MM.1S (cell line): ENCODE measurements at regions not wholly inside any gene's neighbourhood (a gene's known extent, or its start where the extent isn't known, plus 50 kb on each side); places are given as distances from the start of the nearest gene placed in this dataset.

Experiments
- DNase-seq: peaks from one replicate; pipeline ENCODE4 v3.0.0-alpha.2; 2015
- H2AFZ ChIP-seq: fragments of 300-600 bp; sonication (generic); 2 replicates; pipeline ENCODE4 v1.6.0; 2016; ENCODE audit warnings: antibody characterized with exemption, low read length
- H3F3A ChIP-seq: fragments of 300-600 bp; sonication (generic); 2 replicates; pipeline ENCODE4 v1.6.1; 2016; ENCODE audit warnings: mild to moderate bottlenecking, antibody characterized with exemption, low read length, moderate library complexity, mixed read lengths; ENCODE audit not compliant: insufficient read depth
- H3K27ac ChIP-seq: fragments of 300-600 bp; sonication (generic); 2 replicates; pipeline ENCODE4 v1.5.1; 2016; ENCODE audit warnings: mild to moderate bottlenecking, low read length
- H3K27me3 ChIP-seq: fragments of 300-600 bp; sonication (generic); replicated peaks from 2 replicates; pipeline ENCODE4 v1.6.0; 2016; ENCODE audit warnings: low read length; ENCODE audit not compliant: insufficient read depth
- H3K36me3 ChIP-seq: fragments of 300-600 bp; sonication (generic); replicated peaks from 2 replicates; pipeline ENCODE4 v1.6.1; 2016; ENCODE audit warnings: mild to moderate bottlenecking, low read length, mixed read lengths; ENCODE audit not compliant: insufficient read depth
- H3K4me1 ChIP-seq: fragments of 300-600 bp; sonication (generic); 2 replicates; pipeline ENCODE4 v1.6.1; 2016; ENCODE audit warnings: low read length, mixed read lengths
- H3K4me2 ChIP-seq: fragments of 300-600 bp; sonication (generic); 2 replicates; pipeline ENCODE4 v1.6.0; 2016; ENCODE audit warnings: low read depth, low read length
- H3K4me3 ChIP-seq: fragments of 300-600 bp; sonication (generic); 2 replicates; pipeline ENCODE4 v1.5.1; 2016; ENCODE audit warnings: low read length, mixed read lengths
- H3K79me2 ChIP-seq: fragments of 300-600 bp; sonication (generic); 2 replicates; pipeline ENCODE4 v1.6.1; 2016; ENCODE audit warnings: mixed run types, low read length, mixed read lengths
- H3K9ac ChIP-seq: fragments of 300-600 bp; sonication (generic); 2 replicates; pipeline ENCODE4 v1.6.1; 2016; ENCODE audit warnings: low read length, mixed read lengths
- H3K9me2 ChIP-seq: fragments of 300-600 bp; sonication (generic); replicated peaks from 2 replicates; pipeline ENCODE4 v1.6.1; 2016; ENCODE audit warnings: mild to moderate bottlenecking, low read length, mixed read lengths; ENCODE audit not compliant: insufficient read depth
- H3K9me3 ChIP-seq: fragments of 300-600 bp; sonication (generic); replicated peaks from 2 replicates; pipeline ENCODE4 v1.6.1; 2016; ENCODE audit warnings: mild to moderate bottlenecking, low read length, mixed read lengths; ENCODE audit not compliant: insufficient read depth
- H4K20me1 ChIP-seq: fragments of 300-600 bp; sonication (generic); 2 replicates; pipeline ENCODE4 v1.6.1; 2016; ENCODE audit warnings: mild to moderate bottlenecking, low read length, moderate library complexity, mixed read lengths; ENCODE audit not compliant: insufficient read depth
- CTCF ChIP-seq: fragments of 300-600 bp; sonication (generic); IDR thresholded peaks from 2 replicates; pipeline ENCODE4 v1.5.1; 2016; ENCODE audit warnings: antibody characterized with exemption, low read length, mixed read lengths
- EZH2 ChIP-seq: fragments of 300-600 bp; sonication (generic); optimal IDR thresholded peaks from 2 replicates; pipeline ENCODE3; 2017; ENCODE audit warnings: low read depth, mild to moderate bottlenecking, antibody characterized with exemption, low read length, mixed read lengths
- EZH2phosphoT487 ChIP-seq: fragments of 300-600 bp; sonication (generic); IDR thresholded peaks from 2 replicates; pipeline ENCODE4 v1.6.1; 2018; ENCODE audit warnings: antibody characterized with exemption, low read length

GRCh38 chr12:5262885-5263284 lies 169.0 kb upstream of the NTF3 start:
- Histone ChIP-seq H3K27ac (no peak overlapping the region), H3K4me1 (no peaks in the 10 kb centered on the region), H3K9me3 (no peaks in the 10 kb centered on the region), H3K79me2 (no peaks in the 10 kb centered on the region), H3K27me3 (no peaks in the 10 kb centered on the region), H4K20me1 (no peaks in the 10 kb centered on the region), H3F3A (no peaks in the 10 kb centered on the region), H3K36me3 (no peaks in the 10 kb centered on the region), H3K9ac (no peak overlapping the region), H3K9me2 (no peaks in the 10 kb centered on the region), H3K4me3 (no peak overlapping the region), H3K4me2 (no peak overlapping the region), H2AFZ (no peak overlapping the region)
- TF ChIP-seq CTCF (no peak), EZH2 (no peak), EZH2phosphoT487 (no peak)
- DNase-seq, result no peak

- H3K9ac ChIP-seq, result no peak overlapping the region
- no peak overlapping the region for H3K27ac ChIP-seq
- H3K4me1 ChIP-seq, result no peaks in the 10 kb centered on the region
- no peaks in the 10 kb centered on the region for H3F3A ChIP-seq
- no peak for TF ChIP-seq CTCF
- no peak for TF ChIP-seq EZH2
- TF ChIP-seq EZH2phosphoT487, result no peak
- no peak overlapping the region for H3K4me3 ChIP-seq
- no peaks in the 10 kb centered on the region for H3K9me3 ChIP-seq
- no peak overlapping the region for H2AFZ ChIP-seq
- H3K27me3 ChIP-seq, result no peaks in the 10 kb centered on the region
- H3K9me2 ChIP-seq, result no peaks in the 10 kb centered on the region
- H3K36me3 ChIP-seq, result no peaks in the 10 kb centered on the region
- no peaks in the 10 kb centered on the region for H3K79me2 ChIP-seq
- no peak for DNase-seq
- H4K20me1 ChIP-seq, result no peaks in the 10 kb centered on the region
- no peak overlapping the region for H3K4me2 ChIP-seq
These were observed 167.9 kb upstream of the NTF3 start for GRCh38 chr12:5264006-5264405.

GRCh38 chr12:5267603-5268423 lies 164.1 kb upstream of the NTF3 start:
- Histone ChIP-seq H3K9me3 (no peaks in the 10 kb centered on the region), H3K4me3 (no peak overlapping the region), H3K27ac (no peak overlapping the region), H3K36me3 (no peaks in the 10 kb centered on the region), H3K9ac (no peak overlapping the region), H2AFZ (no peak overlapping the region), H3K27me3 (no peaks in the 10 kb centered on the region), H4K20me1 (no peaks in the 10 kb centered on the region), H3F3A (no peaks in the 10 kb centered on the region), H3K4me2 (no peak overlapping the region), H3K79me2 (no peaks in the 10 kb centered on the region), H3K9me2 (no peaks in the 10 kb centered on the region), H3K4me1 (no peaks in the 10 kb centered on the region)
- DNase-seq, result no peak
- TF ChIP-seq EZH2, result no peak
- TF ChIP-seq EZH2phosphoT487, result no peak
- TF ChIP-seq CTCF, result no peak
